Spleen (tissue), 11 donors: ENCODE measurements at regions not wholly inside any gene's neighbourhood (a gene's known extent, or its start where the extent isn't known, plus 50 kb on each side); places are given as distances from the start of the nearest gene placed in this dataset.

Source experiments
- DNase-seq: peaks from one replicate; pipeline ENCODE4 v3.0.0-alpha.2; 2020
- H3K27ac ChIP-seq, 8 donors: fragments of 200-600 bp; sonication (generic) in 7 of 8; 1 replicate in 4 of 8; 2 replicates in 4 of 8; pipeline versions ENCODE4 v1.5.0 to v1.8.0; 2016 to 2021; ENCODE audit warnings: inconsistent platforms in 4 of 8, mild to moderate bottlenecking in 4 of 8, moderate library complexity in 1 of 8
- H3K27me3 ChIP-seq, 7 donors: fragments of 200-600 bp; sonication (generic) in 6 of 7; replicated peaks in 1 of 7; 1 replicate in 4 of 7; 2 replicates in 3 of 7; pipeline versions ENCODE4 v1.5.0 to v1.8.0; 2016 to 2021; ENCODE audit warnings: inconsistent platforms in 3 of 7, mild to moderate bottlenecking in 1 of 7
- H3K36me3 ChIP-seq, 6 donors: fragments of 200-600 bp; sonication (generic) in 5 of 6; 1 replicate in 4 of 6; 2 replicates in 2 of 6; pipeline versions ENCODE4 v1.5.0 to v1.8.0; 2016 to 2021; ENCODE audit warnings: inconsistent platforms in 2 of 6
- H3K4me1 ChIP-seq, 6 donors: fragments of 200-600 bp; sonication (generic) in 5 of 6; 1 replicate in 3 of 6; 2 replicates in 3 of 6; pipeline versions ENCODE4 v1.5.0 to v1.8.0; 2016 to 2021; ENCODE audit warnings: inconsistent platforms in 3 of 6
- H3K4me3 ChIP-seq, 8 donors: fragments of 200-600 bp; sonication (generic) in 7 of 8; 1 replicate in 4 of 8; 2 replicates in 4 of 8; pipeline versions ENCODE4 v1.5.0 to v1.8.0; 2016 to 2021; ENCODE audit warnings: inconsistent platforms in 4 of 8, mild to moderate bottlenecking in 4 of 8, moderate library complexity in 2 of 8
- H3K9me3 ChIP-seq, 8 donors: fragments of 200-600 bp; sonication (generic) in 7 of 8; 1 replicate in 4 of 8; 2 replicates in 4 of 8; pipeline versions ENCODE4 v1.5.0 to v1.8.0; 2016 to 2021; ENCODE audit warnings: inconsistent platforms in 4 of 8
- CTCF ChIP-seq, 11 experiments: fragments of 200-600 bp in 7 of 11; fragments of 450-650 bp in 4 of 11; sonication (generic) in 4 of 11; IDR thresholded peaks in 8 of 11; conservative IDR thresholded peaks in 3 of 11; 1 replicate in 7 of 11; 2 replicates in 4 of 11; pipeline versions ENCODE4 v1.4.0 to v1.8.0; 2016 to 2021; ENCODE audit warnings: antibody characterized with exemption in 11 of 11, inconsistent platforms in 4 of 11, mild to moderate bottlenecking in 1 of 11
- POLR2A ChIP-seq, 3 donors: fragments of 450-650 bp; IDR thresholded peaks; one replicate each; pipeline ENCODE4 v1.5.1; 2017; ENCODE audit warnings: antibody characterized with exemption in 3 of 3, mild to moderate bottlenecking in 1 of 3
- POLR2AphosphoS5 ChIP-seq, 3 donors: sonication (generic); formaldehyde crosslinking; IDR thresholded peaks; one replicate each; pipeline ENCODE4 v1.5.1; 2017; ENCODE audit warnings: antibody characterized with exemption in 3 of 3
- WGBS, 5 donors: extraction: QIAGEN DNeasy Blood & Tissue Kit in 3 of 5; methylation state at CpG; one replicate each; pipeline versions ENCODE4 v1.1.5 to v1.1.7; 2013 to 2018; 5-methylcytosine and 5-hydroxymethylcytosine counted together
- intact Hi-C: fragments of 100-400 bp; cut with DNase I; formaldehyde crosslinking; loops from one replicate; pipeline ENCODE4 v1.15.0; 2023; ENCODE audit warnings: low total_unique reads
- donor health status: healthy with polysubstance abuse.
- donor health status: DM: no; HTN: no; CAD: no; lungs with moderate emphysema.
- donor health status: DM: no; HTN: no; CAD: no.
- donor health status: Bipolar disorder and iron deficiency.
- donor health status: healthy.
- donor health status: DM: no; HTN: no; CAD: no.
- donor health status: DM: yes; HTN: yes; CAD: no.

GRCh38 chr18:64803471-64803870, 654.6 kb upstream of the LINC00305 start:
- Histone ChIP-seq H3K27me3 (no peaks in the 10 kb centered on the region), H3K9me3 (peaks cover 0 to under 1% (median 0%) of the 10 kb centered on the region in 8 donors), H3K4me3 (no peak overlapping the region), H3K36me3 (no peaks in the 10 kb centered on the region), H3K4me1 (no peaks in the 10 kb centered on the region), H3K27ac (no peak overlapping the region)
- WGBS, 5 donors: 77 to 98% (median 90%) methylated on average over 1 of the region's 1 CpG
- TF ChIP-seq POLR2A (IDR thresholded peaks at IDR 0.05) (no peak), CTCF (IDR thresholded peaks at IDR 0.05 in 8 of 11, conservative IDR thresholded peaks at IDR 0.05 in 3 of 11) (no peak), POLR2AphosphoS5 (IDR thresholded peaks at IDR 0.05) (no peak)
- no peak for DNase-seq
- intact Hi-C loops: no loop called here

GRCh38 chr18:64800151-64800550, 651.3 kb upstream of the LINC00305 start:
- Histone ChIP-seq H3K4me3 (no peak overlapping the region), H3K9me3 (peaks cover 0 to 8% (median 0%) of the 10 kb centered on the region in 8 donors), H3K36me3 (no peaks in the 10 kb centered on the region), H3K4me1 (no peaks in the 10 kb centered on the region), H3K27me3 (no peaks in the 10 kb centered on the region), H3K27ac (no peak overlapping the region)
- intact Hi-C loops: no loop called here
- no peak for DNase-seq
- TF ChIP-seq POLR2AphosphoS5 (IDR thresholded peaks at IDR 0.05): no peak
- TF ChIP-seq POLR2A (IDR thresholded peaks at IDR 0.05): no peak
- no peak for TF ChIP-seq CTCF (IDR thresholded peaks at IDR 0.05 in 8 of 11, conservative IDR thresholded peaks at IDR 0.05 in 3 of 11)

- intact Hi-C loops: no loop called here
- 92 to 94% (median 93%) methylated on average over 4 of the region's 4 CpGs for WGBS, 5 donors
- H3K27ac ChIP-seq: no peak overlapping the region
- H3K9me3 ChIP-seq: peaks cover 0 to 8% (median 0%) of the 10 kb centered on the region in 8 donors
- no peaks in the 10 kb centered on the region for H3K27me3 ChIP-seq
- H3K36me3 ChIP-seq: no peaks in the 10 kb centered on the region
- no peaks in the 10 kb centered on the region for H3K4me1 ChIP-seq
- TF ChIP-seq CTCF (IDR thresholded peaks at IDR 0.05 in 8 of 11, conservative IDR thresholded peaks at IDR 0.05 in 3 of 11): no peak
- TF ChIP-seq POLR2A (IDR thresholded peaks at IDR 0.05): no peak
- TF ChIP-seq POLR2AphosphoS5 (IDR thresholded peaks at IDR 0.05): no peak
- DNase-seq: no peak
- H3K4me3 ChIP-seq: no peak overlapping the region
These were observed 650.5 kb upstream of the LINC00305 start for GRCh38 chr18:64799376-64799775.

GRCh38 chr18:64791236-64791635, 642.3 kb upstream of the LINC00305 start:
- no peak overlapping the region for H3K4me3 ChIP-seq
- intact Hi-C loops: no loop called here
- no peak overlapping the region for H3K27ac ChIP-seq
- no peaks in the 10 kb centered on the region for H3K36me3 ChIP-seq
- 46 to 73% (median 55%) methylated on average over 4 of the region's 4 CpGs for WGBS, 5 donors
- H3K9me3 ChIP-seq: no peaks in the 10 kb centered on the region
- TF ChIP-seq POLR2AphosphoS5 (IDR thresholded peaks at IDR 0.05): no peak
- TF ChIP-seq POLR2A (IDR thresholded peaks at IDR 0.05): no peak
- TF ChIP-seq CTCF (IDR thresholded peaks at IDR 0.05 in 8 of 11, conservative IDR thresholded peaks at IDR 0.05 in 3 of 11): no peak
- H3K27me3 ChIP-seq: no peaks in the 10 kb centered on the region
- H3K4me1 ChIP-seq: no peaks in the 10 kb centered on the region
- DNase-seq: no peak
